Esophagus squamous epithelium (tissue), 5 donors: ENCODE measurements at regions not wholly inside any gene's neighbourhood (a gene's known extent, or its start where the extent isn't known, plus 50 kb on each side); places are given as distances from the start of the nearest gene placed in this dataset.

Source experiments
- DNase-seq: peaks from one replicate; lab custom pipeline; 2025; lab: John Stamatoyannopoulos, UW
- H3K27ac ChIP-seq, 4 donors: fragments of 200-600 bp; sonication (generic); one replicate each; pipeline ENCODE4 v1.5.1; 2016 to 2019; ENCODE audit warnings: mild to moderate bottlenecking in 1 of 4
- H3K27me3 ChIP-seq, 4 donors: fragments of 200-600 bp; sonication (generic); 1 replicate in 3 of 4; 2 replicates in 1 of 4; pipeline versions ENCODE4 v1.5.1 to v1.6.0; 2017 to 2021; ENCODE audit warnings: antibody characterized with exemption in 1 of 4
- H3K36me3 ChIP-seq, 3 donors: fragments of 200-600 bp; sonication (generic); one replicate each; pipeline ENCODE4 v1.5.1; 2016 to 2019
- H3K4me1 ChIP-seq, 3 donors: fragments of 200-600 bp; sonication (generic); one replicate each; pipeline ENCODE4 v1.5.1; 2017 to 2019
- H3K4me3 ChIP-seq, 4 donors: fragments of 200-600 bp; sonication (generic); 1 replicate in 3 of 4; 2 replicates in 1 of 4; pipeline ENCODE4 v1.5.1; 2016 to 2019; ENCODE audit warnings: mild to moderate bottlenecking in 2 of 4, moderate library complexity in 1 of 4
- H3K9me3 ChIP-seq, 3 donors: fragments of 200-600 bp; sonication (generic); one replicate each; pipeline ENCODE4 v1.5.1; 2016 to 2019
- POLR2A ChIP-seq, 4 donors: fragments of 450-650 bp; IDR thresholded peaks; one replicate each; pipeline ENCODE4 v1.6.1; 2017; ENCODE audit warnings: antibody characterized with exemption in 4 of 4, mild to moderate bottlenecking in 4 of 4, moderate library complexity in 3 of 4
- WGBS, 2 donors: methylation state at CpG; one replicate each; pipeline ENCODE4 v1.1.5; 2018; 5-methylcytosine and 5-hydroxymethylcytosine counted together
- intact Hi-C: fragments of 100-400 bp; cut with DNase I; formaldehyde crosslinking; loops from one replicate; pipeline ENCODE4 v1.15.0; 2022
- TF ChIP-seq, protein P1 (sequence below), 6 experiments: fragments of 450-650 bp in 4 of 6; fragments of 200-600 bp in 2 of 6; sonication (generic) in 2 of 6; IDR thresholded peaks; one replicate each; pipeline ENCODE4 v1.5.1; 2016 to 2019; ENCODE audit warnings: antibody characterized with exemption in 6 of 6, mild to moderate bottlenecking in 4 of 6, moderate library complexity in 4 of 6
- donor health status: DM: yes; HTN: yes; CAD: no.

DNA sequence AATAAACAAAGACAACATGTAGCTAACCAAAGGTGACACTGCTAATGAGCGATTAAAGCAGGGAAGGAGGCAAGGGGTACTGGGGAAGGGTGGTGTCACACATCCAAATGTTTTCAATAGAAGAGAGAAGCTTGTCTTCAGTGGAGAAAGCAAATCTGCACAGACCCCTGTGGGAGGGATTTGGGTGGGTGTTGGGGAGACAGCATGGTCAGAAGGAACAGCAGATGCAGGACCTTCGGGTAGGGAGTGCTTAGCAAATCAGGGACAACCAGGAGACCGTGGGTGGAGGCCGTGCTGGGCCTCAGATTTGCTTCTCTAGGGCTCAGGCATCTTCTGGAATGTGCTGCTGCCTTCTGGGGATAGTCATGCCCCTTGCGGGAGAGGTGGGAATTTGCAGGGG, 185.3 kb upstream of the RAB6C start:
- WGBS, 2 donors: 45 to 77% methylated on average over 4 of the region's 5 CpGs
- TF ChIP-seq POLR2A (IDR thresholded peaks at IDR 0.05): no peak
- TF ChIP-seq, protein P1, sequence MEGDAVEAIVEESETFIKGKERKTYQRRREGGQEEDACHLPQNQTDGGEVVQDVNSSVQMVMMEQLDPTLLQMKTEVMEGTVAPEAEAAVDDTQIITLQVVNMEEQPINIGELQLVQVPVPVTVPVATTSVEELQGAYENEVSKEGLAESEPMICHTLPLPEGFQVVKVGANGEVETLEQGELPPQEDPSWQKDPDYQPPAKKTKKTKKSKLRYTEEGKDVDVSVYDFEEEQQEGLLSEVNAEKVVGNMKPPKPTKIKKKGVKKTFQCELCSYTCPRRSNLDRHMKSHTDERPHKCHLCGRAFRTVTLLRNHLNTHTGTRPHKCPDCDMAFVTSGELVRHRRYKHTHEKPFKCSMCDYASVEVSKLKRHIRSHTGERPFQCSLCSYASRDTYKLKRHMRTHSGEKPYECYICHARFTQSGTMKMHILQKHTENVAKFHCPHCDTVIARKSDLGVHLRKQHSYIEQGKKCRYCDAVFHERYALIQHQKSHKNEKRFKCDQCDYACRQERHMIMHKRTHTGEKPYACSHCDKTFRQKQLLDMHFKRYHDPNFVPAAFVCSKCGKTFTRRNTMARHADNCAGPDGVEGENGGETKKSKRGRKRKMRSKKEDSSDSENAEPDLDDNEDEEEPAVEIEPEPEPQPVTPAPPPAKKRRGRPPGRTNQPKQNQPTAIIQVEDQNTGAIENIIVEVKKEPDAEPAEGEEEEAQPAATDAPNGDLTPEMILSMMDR (IDR thresholded peaks at IDR 0.05): no peak
- H3K4me3 ChIP-seq: no peak overlapping the region
- DNase-seq: no peak
- no peaks in the 10 kb centered on the region for H3K9me3 ChIP-seq
- H3K36me3 ChIP-seq: no peaks in the 10 kb centered on the region
- no peaks in the 10 kb centered on the region for H3K4me1 ChIP-seq
- no peak overlapping the region for H3K27ac ChIP-seq
- intact Hi-C loops: no loop called here
- H3K27me3 ChIP-seq: no peaks in the 10 kb centered on the region

DNA sequence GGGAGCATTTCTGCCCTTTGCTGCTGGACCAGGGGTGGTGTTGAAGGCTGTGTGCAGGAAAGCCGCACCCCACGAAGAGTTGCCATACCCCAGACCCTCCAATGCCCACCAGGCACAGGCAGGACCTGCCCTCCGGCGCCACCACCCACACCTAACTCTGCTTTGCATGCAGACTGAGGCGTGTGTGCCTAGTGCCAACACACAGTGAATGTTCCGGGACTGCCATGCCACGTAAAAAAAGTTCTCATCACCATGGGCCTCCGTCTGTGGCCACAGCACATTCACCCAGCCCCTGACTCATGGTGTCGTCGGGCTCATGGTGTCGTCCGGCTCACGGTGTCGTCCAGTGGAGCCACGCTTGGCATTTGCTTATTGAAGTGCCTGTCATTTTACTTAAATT, 184.9 kb upstream of the RAB6C start:
- H3K4me3 ChIP-seq: no peak overlapping the region
- no peak for DNase-seq
- H3K4me1 ChIP-seq: no peaks in the 10 kb centered on the region
- H3K36me3 ChIP-seq: no peaks in the 10 kb centered on the region
- no peak overlapping the region for H3K27ac ChIP-seq
- H3K27me3 ChIP-seq: no peaks in the 10 kb centered on the region
- no peaks in the 10 kb centered on the region for H3K9me3 ChIP-seq
- WGBS, 2 donors: 74 to 88% methylated on average over 10 to 12 of the region's 15 CpGs
- TF ChIP-seq, protein P1 (IDR thresholded peaks at IDR 0.05): no peak
- TF ChIP-seq POLR2A (IDR thresholded peaks at IDR 0.05): no peak
- intact Hi-C loops: no loop called here

DNA sequence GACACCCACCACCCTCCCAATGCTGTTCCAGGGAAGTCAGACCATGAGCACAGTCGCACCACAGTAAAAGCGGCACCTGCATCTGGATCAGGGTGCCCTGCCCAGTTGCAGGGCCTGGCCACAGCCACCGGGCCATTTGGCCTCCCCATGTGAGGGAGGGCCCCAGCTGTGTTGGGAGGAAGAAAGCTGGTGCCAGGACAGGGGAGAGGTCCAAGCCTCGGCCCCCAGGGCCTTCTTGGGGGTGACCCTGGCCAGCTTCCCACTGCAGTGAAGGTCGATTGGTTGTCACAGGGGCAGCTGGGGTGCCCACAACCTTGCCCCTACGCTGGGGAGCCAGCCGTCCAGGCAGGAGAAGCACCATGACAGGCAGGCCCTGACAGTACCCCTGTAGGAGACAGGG, 183.2 kb upstream of the RAB6C start:
- WGBS, 2 donors: 20 to 80% methylated on average over 1 to 2 of the region's 7 CpGs
- H3K4me3 ChIP-seq: no peak overlapping the region
- intact Hi-C loops: no loop called here
- no peaks in the 10 kb centered on the region for H3K9me3 ChIP-seq
- H3K36me3 ChIP-seq: no peaks in the 10 kb centered on the region
- TF ChIP-seq, protein P1 (IDR thresholded peaks at IDR 0.05): no peak
- TF ChIP-seq POLR2A (IDR thresholded peaks at IDR 0.05): no peak
- DNase-seq: no peak
- no peak overlapping the region for H3K27ac ChIP-seq
- H3K4me1 ChIP-seq: no peaks in the 10 kb centered on the region
- no peaks in the 10 kb centered on the region for H3K27me3 ChIP-seq

DNA sequence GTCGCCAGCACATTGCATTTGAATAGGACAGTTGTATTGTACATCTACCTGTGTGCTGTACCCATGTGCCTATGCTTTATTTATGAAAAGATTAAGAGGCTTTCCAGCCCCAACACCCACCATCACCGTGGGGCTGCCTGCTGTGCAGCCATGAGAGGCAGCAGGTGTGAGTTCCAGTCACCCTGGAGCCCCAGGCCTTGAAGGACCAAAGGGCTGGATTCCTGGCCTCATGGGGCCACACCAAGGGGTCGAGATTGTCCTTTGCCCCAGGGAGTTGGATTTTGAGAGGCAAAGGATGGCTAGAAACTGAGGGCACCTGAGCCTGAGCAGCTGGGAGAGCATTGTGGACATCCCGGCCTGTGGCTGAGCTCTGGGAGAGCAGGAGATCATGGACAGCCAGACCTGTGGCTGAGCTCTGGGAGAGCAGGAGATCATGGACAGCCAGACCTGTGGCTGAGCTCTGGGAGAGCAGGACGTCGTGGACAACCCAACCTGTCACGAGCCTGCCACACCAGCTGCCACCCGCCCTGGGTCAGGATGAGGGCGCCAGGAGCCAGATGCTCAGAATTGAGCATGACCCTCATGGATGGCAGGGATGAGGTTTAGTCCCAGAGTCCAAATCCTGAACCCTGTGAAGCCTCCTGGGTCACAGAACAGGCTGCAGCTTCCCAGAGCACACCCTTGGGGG, 182.5 kb upstream of the RAB6C start:
- Histone ChIP-seq H3K4me3 (no peak overlapping the region), H3K27me3 (no peaks in the 10 kb centered on the region), H3K27ac (no peak overlapping the region), H3K4me1 (no peaks in the 10 kb centered on the region), H3K9me3 (no peaks in the 10 kb centered on the region), H3K36me3 (no peaks in the 10 kb centered on the region)
- DNase-seq: no peak
- intact Hi-C loops: no loop called here
- 58% methylated on average over 7 of the region's 9 CpGs; no CpG with 5 or more reads in 1 of the 2 donors for WGBS, 2 donors
- TF ChIP-seq, protein P1 (IDR thresholded peaks at IDR 0.05): no peak
- no peak for TF ChIP-seq POLR2A (IDR thresholded peaks at IDR 0.05)

DNA sequence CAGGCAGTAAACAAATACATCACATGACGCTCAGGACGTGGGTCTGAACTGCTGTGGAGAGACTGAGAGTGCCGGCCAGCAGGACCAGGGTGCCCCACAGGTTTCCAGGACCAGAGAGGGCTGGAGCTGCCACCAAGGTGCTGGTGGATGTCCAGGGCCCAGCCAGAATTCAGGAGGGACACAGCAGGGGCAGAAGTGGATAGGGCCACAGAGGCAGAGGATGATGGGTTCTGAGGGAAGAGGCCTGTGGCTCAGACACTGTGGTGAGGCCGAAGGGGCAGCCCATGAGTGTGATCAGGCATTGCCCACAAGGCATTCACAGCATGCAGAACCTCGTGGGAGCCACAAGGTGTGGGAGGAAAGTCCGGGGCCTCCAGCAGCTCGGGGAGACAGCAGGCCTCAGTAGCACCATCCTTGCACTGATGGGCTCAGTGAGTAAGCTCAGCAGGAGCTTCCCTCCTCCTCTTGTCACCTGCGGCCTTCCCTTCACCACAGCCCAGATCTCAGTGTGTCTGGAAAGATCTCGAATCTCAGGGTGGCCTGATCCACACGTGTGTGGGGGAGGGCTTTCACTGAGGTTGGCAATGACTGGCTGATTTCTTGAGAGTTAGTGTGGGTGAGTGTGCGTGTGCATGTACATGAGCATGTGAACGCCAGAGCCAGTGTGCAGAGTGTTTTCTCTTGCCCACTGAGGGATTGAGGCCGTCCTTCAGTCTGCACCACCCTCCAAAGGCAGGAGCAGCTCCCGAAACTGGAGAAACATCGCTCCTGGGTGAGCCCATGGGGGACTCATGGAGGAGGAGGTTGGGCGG, 181.8 kb upstream of the RAB6C start:
- Histone ChIP-seq H3K27me3 (no peaks in the 10 kb centered on the region), H3K4me1 (no peaks in the 10 kb centered on the region), H3K4me3 (no peak overlapping the region), H3K9me3 (no peaks in the 10 kb centered on the region), H3K36me3 (no peaks in the 10 kb centered on the region), H3K27ac (no peak overlapping the region)
- intact Hi-C loops: no loop called here
- TF ChIP-seq POLR2A (IDR thresholded peaks at IDR 0.05): no peak
- TF ChIP-seq, protein P1 (IDR thresholded peaks at IDR 0.05): no peak
- WGBS, 2 donors: 73 to 78% methylated on average over 10 to 12 of the region's 16 CpGs
- no peak for DNase-seq
